AG09319 (cell line): ENCODE measurements at regions not wholly inside any gene's neighbourhood (a gene's known extent, or its start where the extent isn't known, plus 50 kb on each side); places are given as distances from the start of the nearest gene placed in this dataset.

ENCODE experiments used
- DNase-seq: peaks from one replicate; pipeline ENCODE4 v3.0.0-alpha.2; 2010; ENCODE audit warnings: low read depth; ENCODE audit errors: extremely low read depth
- TF ChIP-seq, protein P1 (sequence below): IDR thresholded peaks from 2 replicates; pipeline ENCODE4 v1.5.1; 2011; ENCODE audit warnings: low read depth, mild to moderate bottlenecking, inconsistent platforms, low read length, moderate library complexity

- TF ChIP-seq, protein P1, sequence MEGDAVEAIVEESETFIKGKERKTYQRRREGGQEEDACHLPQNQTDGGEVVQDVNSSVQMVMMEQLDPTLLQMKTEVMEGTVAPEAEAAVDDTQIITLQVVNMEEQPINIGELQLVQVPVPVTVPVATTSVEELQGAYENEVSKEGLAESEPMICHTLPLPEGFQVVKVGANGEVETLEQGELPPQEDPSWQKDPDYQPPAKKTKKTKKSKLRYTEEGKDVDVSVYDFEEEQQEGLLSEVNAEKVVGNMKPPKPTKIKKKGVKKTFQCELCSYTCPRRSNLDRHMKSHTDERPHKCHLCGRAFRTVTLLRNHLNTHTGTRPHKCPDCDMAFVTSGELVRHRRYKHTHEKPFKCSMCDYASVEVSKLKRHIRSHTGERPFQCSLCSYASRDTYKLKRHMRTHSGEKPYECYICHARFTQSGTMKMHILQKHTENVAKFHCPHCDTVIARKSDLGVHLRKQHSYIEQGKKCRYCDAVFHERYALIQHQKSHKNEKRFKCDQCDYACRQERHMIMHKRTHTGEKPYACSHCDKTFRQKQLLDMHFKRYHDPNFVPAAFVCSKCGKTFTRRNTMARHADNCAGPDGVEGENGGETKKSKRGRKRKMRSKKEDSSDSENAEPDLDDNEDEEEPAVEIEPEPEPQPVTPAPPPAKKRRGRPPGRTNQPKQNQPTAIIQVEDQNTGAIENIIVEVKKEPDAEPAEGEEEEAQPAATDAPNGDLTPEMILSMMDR = no peak
- no peak for DNase-seq
Measured at GRCh38 chr5:86768699-86769202, 151.0 kb downstream of the COX7C start.

- no peak for DNase-seq
- TF ChIP-seq, protein P1 = no peak
Measured at GRCh38 chr5:86780018-86780417, 162.3 kb downstream of the COX7C start.

DNA sequence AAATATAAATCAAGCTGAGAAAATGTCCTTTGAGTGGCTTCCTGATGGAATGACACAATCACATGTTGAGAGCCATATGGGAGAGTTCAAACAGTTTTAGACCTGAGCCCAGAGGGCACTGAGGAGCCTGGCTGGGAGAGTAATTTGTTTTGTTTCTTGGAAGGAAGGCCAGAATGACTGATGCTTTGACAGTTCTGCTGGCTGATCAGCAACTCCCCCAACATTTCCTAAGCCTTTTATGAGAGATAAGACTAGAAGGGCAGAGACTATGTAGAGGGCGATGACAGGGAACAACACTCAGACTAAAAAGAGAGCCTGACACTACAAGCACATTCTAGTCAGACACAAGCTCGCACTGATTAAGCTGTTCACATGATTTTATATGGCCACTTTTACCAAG lies 169.2 kb downstream of the COX7C start:
- TF ChIP-seq, protein P1 = no peak
- DNase-seq = no peak

DNA sequence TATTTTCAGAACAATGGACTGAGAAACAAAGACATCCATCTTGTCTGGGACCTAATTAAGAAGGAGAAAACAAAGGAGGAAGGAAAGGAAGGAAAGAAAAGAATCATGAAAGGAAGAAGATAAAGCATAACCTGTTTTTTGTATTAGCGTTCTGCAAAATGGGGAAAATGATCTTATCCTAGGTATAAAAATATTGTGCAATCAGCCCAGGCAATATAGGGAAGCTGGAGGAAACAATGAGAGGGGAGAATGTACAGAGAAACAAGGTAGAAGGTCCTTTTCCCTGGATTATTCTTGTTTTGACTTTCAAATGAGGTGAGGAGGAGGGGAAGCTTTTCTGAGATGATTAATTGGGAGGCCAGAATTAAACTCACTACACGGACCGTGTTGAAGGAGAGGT lies 177.9 kb downstream of the COX7C start:
- TF ChIP-seq, protein P1 = no peak
- DNase-seq = no peak

GRCh38 chr5:86797677-86798076 lies 179.9 kb downstream of the COX7C start:
- TF ChIP-seq, protein P1 = no peak
- no peak for DNase-seq

DNA sequence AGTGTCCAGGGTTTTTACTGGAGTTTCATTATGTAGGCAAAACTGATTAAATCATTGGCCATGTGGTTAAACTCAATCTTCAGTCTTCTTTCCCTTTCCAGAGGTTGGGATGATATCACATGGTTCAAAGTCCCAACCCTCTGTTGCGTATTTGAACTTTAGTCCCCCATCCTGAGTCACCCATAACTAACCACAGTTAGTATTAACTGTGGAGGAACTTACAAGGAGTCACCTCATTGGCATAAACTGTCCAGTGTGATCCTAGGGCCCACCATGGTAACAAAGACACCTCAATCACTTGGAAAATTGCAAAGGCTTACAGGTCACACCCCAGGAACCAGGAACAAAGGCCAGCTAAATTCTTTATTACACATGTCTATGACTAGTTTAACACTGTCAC lies 188.5 kb downstream of the COX7C start:
- TF ChIP-seq, protein P1 = no peak
- DNase-seq = no peak

GRCh38 chr5:86807046-86808031 lies 189.6 kb downstream of the COX7C start:
- TF ChIP-seq, protein P1 = no peak
- DNase-seq = no peak
